HG03097 (cell line): ENCODE measurements at regions not wholly inside any gene's neighbourhood (a gene's known extent, or its start where the extent isn't known, plus 50 kb on each side); places are given as distances from the start of the nearest gene placed in this dataset.

Source experiments
- ATAC-seq: cut with Tn5 transposase; IDR thresholded peaks from one replicate; pipeline ENCODE4 v1.9.1; 2021; ENCODE audit not compliant: unreplicated experiment, low FRiP score

DNA sequence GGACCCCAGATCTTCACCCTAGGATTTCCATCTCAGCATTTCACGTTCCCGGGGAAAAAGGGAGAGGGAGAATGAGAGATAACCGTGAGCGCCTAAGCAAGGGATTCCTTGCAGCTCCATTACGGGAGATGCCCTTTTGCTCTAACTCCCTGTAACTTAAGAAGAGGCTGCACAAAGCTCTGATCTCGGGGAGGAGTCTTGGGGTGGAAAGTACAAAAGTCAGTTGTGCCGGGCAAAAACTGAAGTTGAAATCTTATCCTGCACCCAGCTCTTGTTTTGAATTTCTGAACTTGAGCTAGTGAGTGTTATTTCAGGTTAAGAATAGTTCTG is 256.4 kb upstream of the SOX21 start:
- no peak for ATAC-seq

- no peak for ATAC-seq
Measured at GRCh38 chr13:94968040-94968756, 255.9 kb upstream of the SOX21 start.

DNA sequence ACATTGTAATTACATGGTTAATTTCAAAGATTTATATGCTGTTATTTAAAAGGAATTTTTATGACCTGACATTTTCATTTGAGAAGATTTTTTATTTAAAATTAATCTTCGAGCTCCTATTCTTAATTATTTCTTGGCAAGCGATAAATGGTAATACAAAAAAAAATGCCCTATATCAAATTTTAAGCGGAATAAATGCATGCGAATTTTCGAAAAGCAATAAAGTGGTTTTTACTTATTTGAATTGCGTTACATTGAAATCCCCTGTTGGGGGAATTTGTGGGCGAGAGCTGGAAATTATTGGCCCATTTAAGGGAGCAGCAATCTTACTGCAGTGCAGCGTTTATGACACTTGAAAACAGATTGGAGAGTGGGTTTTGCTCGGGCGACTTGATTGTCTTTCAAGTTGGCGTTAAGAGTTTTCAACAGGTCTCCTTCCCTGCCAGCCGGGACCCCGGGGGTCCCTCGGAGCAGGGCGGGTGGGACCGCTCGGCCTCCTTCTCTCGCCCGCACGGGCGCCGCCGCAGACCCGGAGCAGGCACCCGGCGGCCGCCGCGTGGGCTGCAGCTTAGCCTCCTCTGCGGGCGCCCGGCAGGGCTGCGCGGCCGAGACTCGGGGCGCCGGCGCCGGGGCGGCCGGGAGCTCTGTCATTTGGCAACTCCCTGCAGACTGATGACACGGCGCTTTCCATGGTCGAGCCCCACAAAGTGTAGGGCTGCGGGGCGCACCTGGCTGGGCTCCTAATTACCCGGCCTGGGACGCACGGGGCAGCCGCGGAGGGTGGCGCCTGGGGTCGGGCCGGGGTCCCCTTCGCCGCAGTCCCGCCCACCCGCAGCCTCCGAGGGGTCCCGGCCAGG is 255.1 kb upstream of the SOX21 start:
- ATAC-seq: no peak

GRCh38 chr13:94966422-94966955 is 254.1 kb upstream of the SOX21 start:
- no peak for ATAC-seq

GRCh38 chr13:94959626-94960025 is 247.3 kb upstream of the SOX21 start:
- no peak for ATAC-seq

DNA sequence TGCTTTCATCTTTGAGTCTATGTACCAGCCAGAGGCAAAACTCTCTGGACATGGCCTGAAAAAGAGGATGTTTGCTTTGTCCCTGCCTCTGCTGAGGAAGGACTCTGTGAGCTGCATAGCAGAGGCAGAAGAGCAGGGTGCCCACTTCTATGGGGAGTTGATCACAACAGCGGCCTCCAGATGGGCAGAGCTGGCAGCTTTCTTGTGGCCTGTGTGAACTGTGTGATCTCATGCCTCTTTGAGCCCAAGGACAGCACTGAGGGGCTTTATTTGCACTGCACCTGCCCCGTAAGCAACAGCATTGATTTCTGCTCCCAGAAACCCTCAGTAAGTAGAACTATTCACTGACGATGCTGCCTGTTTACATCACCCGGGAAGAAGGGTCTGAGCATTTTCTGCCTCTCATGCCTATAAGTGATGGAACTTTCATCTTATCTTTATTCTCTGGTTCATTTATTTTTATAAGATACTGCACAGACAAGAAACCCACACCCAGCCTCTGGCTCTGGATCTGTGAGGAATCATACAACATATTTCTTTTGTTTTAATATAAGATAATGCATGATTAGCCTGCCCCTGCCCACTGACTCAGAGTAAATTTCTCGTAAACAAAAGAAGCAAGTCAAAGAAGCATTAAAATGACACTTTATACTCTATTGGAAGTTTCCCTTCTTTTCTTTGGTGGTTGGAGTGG is 244.2 kb upstream of the SOX21 start:
- no peak for ATAC-seq

DNA sequence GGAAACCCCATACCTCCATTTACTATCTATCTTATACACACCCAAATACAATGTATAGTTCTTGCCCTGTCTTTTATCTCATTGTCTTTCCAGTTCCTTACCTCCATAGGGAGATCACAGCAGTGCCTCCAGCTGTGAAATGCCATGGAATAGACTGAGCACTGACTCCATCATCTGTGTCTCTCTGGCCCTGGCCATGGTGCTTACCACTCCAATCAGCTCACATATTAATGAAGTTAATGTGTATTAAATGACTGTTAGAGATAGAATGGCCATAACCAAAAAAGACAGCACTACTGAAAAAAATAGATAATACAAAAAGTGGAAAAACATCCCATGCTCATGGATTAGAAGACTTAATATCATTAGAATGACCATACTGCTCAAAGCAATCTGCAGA is 240.4 kb upstream of the SOX21 start:
- no peak for ATAC-seq

- no peak for ATAC-seq
Measured at GRCh38 chr13:94950303-94950702, 238.0 kb upstream of the SOX21 start.

DNA sequence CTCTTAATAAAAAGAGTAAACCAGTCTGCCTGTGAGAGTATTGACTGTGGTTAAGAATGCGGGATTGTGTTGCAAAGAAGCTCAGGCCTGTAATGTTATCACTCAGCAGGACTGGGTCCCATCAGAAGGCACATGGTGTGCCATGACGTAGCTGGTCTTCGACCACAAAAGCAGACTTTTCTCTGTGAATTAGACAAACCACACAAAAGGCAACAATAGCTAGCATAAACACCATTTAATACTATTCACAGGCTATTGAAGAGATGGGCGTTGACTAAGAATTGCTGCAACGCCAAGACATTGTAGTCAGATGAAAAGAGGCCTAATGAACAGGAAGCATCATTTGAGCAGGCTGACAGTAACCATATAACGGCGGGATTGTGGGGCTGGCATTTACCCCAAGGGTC is 235.6 kb upstream of the SOX21 start:
- ATAC-seq: no peak

DNA sequence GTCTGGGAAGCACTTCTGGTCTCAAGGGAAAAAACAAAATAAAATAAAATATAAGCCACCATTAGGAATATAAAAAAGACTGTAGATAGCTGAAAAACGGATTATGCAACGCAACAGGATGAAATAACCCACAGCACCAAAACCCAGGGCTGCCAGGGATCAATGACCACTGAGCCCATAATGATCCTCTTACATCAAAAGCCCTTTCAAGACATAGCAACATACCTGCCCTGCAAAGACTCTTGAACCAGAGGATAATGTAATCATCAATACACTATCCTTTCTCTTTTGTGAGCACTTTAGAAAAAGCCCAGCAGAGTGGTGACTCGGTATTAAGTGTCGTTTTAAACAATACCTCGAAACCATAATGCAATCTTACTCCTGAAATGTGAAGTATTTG is 235.0 kb upstream of the SOX21 start:
- ATAC-seq: no peak

- no peak for ATAC-seq
Measured at GRCh38 chr13:94946039-94946438, 233.7 kb upstream of the SOX21 start.

- ATAC-seq: no peak
Measured at GRCh38 chr13:94938124-94938523, 225.8 kb upstream of the SOX21 start.

- no peak for ATAC-seq
Measured at GRCh38 chr13:94936633-94937032, 224.3 kb upstream of the SOX21 start.

GRCh38 chr13:94933936-94934335 is 221.6 kb upstream of the SOX21 start:
- no peak for ATAC-seq

DNA sequence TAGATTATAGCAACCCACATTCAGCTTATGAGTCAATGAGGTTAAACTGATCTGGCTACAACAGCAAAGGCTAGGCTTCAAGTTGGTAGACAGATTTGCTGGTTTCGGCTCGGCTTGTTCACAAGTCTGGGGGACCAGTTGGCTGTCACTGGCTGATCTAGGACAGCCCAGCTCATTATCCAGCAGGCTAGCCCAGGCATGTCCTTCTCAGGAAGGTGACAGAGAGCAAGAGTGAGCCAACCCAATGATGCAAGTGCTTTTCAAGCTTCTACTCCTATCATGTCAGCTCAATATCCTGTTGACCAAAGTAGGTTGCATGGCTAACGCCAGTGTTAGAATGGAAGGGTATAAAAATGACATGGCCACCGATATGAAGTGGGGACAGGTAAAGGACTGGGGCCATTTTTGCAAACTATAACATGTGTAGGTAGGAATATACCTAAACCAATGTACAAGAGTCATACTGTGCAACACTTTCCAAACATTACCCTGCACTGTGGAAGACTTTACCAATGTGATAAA is 220.9 kb upstream of the SOX21 start:
- no peak for ATAC-seq

GRCh38 chr13:94928127-94928775 is 215.9 kb upstream of the SOX21 start:
- ATAC-seq: no peak

DNA sequence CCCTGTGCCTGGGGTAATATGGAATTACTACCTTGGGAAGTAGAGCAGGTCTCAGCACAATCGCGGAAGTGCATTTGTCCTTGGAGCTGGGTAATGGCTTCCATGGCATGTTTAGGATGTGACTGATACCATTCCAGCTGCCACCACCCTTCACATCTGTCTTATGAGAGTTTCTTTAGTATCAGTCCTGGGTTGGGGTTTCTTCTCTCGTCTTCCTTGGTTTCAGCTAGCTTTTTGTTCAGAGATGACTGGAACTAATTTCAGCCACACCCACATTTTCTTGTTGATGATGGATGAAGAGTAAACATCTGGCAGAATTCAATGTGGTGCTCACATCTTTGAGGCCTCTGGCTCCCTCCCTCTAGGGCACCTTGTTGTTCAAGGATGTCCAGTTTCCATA is 212.9 kb upstream of the SOX21 start:
- no peak for ATAC-seq

DNA sequence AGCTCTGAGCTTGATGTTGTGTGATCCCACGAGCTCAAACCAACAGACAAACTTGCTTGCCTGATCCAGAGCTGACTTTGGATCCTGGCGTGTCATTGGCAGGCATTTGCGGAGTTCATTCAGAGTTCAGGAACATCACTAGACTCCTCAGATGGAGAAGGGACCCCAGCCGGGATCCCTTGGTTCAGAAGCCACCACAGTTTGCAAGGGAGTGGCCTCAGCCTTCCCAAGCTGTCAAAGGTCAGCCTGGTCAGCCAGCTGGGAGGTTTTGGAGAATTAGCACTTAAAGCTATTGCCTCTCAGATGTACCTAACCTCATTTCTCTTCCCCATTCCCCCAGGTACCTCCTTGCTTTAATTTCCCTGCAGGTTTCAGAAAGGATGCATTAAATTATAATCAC is 208.8 kb upstream of the SOX21 start:
- ATAC-seq: no peak

DNA sequence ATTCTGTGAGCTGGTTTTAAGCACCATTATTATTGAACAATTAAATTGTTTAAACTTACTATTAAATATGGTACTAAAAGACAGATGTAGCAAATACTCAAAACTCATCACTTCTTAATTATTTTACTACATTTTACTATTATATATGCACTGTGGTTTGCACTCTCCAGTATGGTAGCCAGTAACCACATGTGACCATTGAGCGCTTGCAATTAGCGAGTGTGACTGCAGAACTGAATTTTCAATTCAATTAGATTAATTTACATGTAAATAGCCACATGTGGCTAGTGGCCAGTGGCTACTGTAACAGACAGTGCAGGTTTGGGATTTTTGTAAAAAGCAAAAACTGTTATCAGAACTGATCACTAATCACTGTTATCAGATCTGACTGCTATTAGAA is 208.2 kb upstream of the SOX21 start:
- no peak for ATAC-seq

GRCh38 chr13:94917824-94918223 is 205.5 kb upstream of the SOX21 start:
- no peak for ATAC-seq

- ATAC-seq: no peak
Measured at GRCh38 chr13:94914895-94915294, 202.6 kb upstream of the SOX21 start.
